GM21390 (cell line): ENCODE measurements at regions not wholly inside any gene's neighbourhood (a gene's known extent, or its start where the extent isn't known, plus 50 kb on each side); places are given as distances from the start of the nearest gene placed in this dataset.
"Not testable (repeated sequence)": the region's sequence is repeated elsewhere in the genome, so short reads cannot be mapped to it uniquely, and the experiment has no call there.

ENCODE experiments used
- ATAC-seq: cut with Tn5 transposase; IDR thresholded peaks from one replicate; pipeline ENCODE4 v1.9.1; 2021; ENCODE audit not compliant: unreplicated experiment

GRCh38 chr2:156915332-156915731 lies 342.2 kb upstream of the GALNT5 start:
- no peak for ATAC-seq

- no peak for ATAC-seq
Observed at GRCh38 chr2:156918410-156918809, 339.1 kb upstream of the GALNT5 start.

DNA sequence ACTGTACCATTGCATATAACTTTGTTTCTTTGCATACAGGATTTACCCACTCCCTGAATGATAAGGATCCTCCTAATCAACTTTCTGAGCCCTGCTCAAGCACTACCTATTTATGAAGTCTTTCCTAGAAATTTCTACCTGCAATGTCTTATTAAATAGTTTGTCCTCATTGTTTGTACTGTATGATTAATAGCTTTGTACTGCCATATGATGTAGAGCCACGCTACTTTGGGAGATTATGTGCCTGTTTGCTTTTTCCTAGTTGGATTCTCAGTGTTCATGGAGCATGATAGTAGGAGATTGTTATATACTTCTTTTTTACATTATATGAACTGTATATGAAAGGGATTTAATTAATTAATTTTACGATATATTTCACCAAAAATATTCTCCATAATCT lies 327.1 kb upstream of the GALNT5 start:
- ATAC-seq: no peak

DNA sequence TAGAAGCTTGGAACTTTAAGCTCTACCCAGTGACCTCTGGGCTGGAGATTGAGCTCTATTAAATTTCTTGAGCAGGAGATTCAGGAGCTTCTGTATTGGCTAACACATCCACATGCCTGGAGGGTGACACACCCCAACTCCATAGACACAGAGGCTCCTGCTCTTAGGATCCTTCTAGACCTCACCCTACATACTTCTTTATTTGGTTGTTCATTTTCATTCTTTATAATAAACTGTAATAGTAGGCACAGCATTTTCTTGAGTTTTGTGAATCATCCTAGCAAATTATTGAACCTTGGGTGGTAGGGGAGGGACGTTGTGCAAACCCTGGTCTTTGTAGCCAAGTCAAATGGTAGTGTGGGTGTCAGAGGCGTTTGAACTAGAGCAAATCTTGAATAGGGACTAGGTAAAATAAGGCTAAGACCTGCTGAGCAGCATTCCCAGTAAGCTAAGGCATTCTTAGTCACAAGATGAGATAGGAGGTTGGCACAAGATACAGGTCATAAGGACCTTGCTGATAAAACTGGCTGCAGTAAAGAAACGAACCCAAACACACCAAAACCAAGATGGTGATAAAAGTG lies 323.8 kb upstream of the GALNT5 start:
- ATAC-seq: no peak

- ATAC-seq: no peak
Observed at GRCh38 chr2:156935616-156936015, 321.9 kb upstream of the GALNT5 start.

DNA sequence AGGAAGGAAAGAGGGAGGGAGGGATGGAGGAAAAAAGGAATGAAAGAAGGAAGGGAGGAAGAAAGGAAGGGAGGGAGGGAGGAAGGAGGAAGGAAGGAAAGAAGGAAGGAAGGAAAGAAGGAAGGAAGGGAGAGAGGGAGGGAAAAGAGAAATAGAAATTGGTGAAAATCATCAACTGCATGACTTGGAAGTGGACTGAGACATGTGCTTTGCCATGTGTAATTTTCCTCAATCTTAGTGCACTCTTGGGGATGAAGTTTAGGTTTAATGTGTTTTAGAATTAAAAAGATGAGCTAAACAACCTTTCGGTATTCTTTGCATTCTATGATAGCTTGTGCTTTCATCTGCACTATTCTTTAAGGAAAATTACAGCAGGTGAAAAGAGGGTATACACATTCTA lies 320.1 kb upstream of the GALNT5 start:
- ATAC-seq: no peak

- ATAC-seq: no peak
Observed at GRCh38 chr2:156944871-156945270, 312.6 kb upstream of the GALNT5 start.

- ATAC-seq: no peak
Observed at GRCh38 chr2:156947261-156947660, 310.2 kb upstream of the GALNT5 start.

DNA sequence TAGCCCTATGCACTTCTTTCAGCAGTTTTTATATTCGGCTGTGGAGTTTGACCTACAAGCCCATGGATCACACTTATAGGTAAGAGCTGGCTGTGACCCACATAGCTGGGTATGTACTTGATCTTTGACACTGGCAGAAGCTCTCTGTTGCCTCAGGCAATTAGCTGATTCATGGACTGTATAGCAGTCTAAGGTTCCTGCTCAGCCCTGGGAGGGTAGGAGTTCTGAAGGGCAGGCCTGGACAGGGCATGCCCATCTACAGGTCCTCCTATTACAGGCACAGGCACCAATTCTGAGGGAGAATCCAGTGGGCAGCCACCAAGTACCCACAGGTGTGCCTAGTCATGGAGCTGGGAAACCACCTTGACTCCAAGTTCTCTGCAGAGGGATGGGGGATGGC lies 301.8 kb upstream of the GALNT5 start:
- ATAC-seq: no peak

GRCh38 chr2:156956161-156956560 lies 301.3 kb upstream of the GALNT5 start:
- ATAC-seq: no peak

GRCh38 chr2:156958374-156958773 lies 299.1 kb upstream of the GALNT5 start:
- ATAC-seq: no peak

DNA sequence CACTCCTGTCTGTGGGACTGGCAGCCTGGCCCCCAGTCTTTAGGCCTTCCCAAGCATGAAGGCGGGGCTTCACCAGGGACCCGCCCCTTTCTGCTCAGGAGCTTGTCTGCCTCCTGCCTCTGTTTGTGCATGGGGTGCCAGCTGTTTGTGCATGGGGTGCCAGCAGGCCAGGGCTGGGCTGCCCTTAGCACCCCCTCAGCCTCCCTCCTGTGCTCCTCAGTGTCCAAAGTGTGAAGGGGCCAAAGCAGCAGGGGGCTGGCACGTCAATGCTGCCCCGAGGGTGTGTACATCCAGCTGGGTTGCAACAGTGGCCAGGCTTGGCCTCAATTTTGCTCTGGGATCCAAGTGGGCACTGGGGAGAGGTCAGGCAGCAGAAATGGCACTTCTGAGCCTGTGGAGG lies 298.0 kb upstream of the GALNT5 start:
- no peak for ATAC-seq

DNA sequence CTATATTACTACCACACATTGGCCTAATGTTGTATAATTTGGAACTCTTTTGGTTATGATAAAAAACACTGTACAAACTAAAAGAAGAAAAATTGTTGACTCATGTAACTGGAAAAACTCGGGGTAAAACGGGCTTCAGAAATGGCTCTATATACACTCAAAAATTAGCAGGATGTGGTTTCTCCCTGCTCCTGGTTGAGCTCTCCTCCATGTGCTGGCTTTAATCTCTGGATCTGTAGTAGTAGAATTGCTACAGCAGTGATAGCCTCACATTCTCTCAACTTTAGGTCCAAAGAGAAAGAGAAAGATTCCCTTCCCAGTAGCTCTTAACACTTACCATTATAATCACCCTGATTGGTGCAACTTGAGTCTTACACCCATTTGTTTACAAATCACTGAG lies 274.9 kb upstream of the GALNT5 start:
- no peak for ATAC-seq

GRCh38 chr2:156986339-156986988 lies 271.0 kb upstream of the GALNT5 start:
- no peak for ATAC-seq

GRCh38 chr2:156999661-157000060 lies 257.8 kb upstream of the GALNT5 start:
- ATAC-seq: no peak

- no peak for ATAC-seq
Observed at GRCh38 chr2:157004789-157005188, 252.7 kb upstream of the GALNT5 start.

DNA sequence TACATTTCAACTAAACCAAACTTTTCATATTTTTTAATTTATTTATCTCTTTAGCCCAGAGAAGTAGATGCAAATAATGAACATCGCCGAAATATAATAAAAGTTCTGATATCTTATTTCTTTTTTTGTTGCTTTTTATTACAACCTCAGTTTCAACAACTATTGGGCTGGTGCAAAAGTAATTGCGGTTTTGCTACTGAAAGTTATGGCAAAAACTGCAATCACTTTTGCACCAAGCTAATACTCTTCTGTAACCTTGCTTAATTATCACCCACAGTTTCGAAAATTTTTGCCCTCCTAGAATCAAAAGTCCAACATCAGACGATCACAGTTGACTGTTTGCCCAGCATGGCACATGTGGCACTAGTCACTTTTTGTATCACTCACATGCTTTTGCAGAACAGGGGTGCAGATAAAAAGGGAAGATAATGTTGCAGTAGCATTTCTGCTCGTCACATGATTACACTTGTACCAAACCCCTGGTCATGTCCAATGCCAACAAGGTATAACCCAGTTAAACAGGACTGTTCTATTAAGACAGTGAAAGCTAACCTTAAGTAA lies 242.4 kb upstream of the GALNT5 start:
- no peak for ATAC-seq

GRCh38 chr2:157023264-157023663 lies 234.2 kb upstream of the GALNT5 start:
- ATAC-seq: not testable (repeated sequence)

GRCh38 chr2:157024129-157024528 lies 233.4 kb upstream of the GALNT5 start:
- ATAC-seq: no peak

- no peak for ATAC-seq
Observed at GRCh38 chr2:157032017-157032416, 225.5 kb upstream of the GALNT5 start.

DNA sequence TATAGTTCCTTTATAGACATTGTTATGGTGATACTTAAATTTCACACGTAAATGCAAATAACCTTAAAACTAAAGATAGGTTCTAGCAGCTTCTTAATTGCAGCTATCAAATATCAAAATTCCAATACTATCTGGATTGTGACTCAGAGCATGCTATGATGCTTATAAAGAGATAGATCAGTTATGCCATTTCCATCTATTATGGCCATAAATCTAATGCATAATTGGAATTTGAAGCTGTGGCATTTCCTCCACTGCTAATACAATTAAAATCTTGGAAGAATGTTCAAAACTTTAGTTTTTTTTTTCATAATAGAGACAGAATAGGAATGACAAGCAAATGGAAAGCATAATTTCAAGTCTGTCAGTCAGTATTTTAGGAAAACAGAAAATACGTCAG lies 220.8 kb upstream of the GALNT5 start:
- no peak for ATAC-seq

- no peak for ATAC-seq
Observed at GRCh38 chr2:157043786-157044185, 213.7 kb upstream of the GALNT5 start.

- ATAC-seq: no peak
Observed at GRCh38 chr2:157046396-157046795, 211.1 kb upstream of the GALNT5 start.
